ENCODE measurements at regions not wholly inside any gene's neighbourhood (a gene's known extent, or its start where the extent isn't known, plus 50 kb on each side); places are given as distances from the start of the nearest gene placed in this dataset.
"Not testable (repeated sequence)": the region's sequence is repeated elsewhere in the genome, so short reads cannot be mapped to it uniquely, and the experiment has no call there.

DNA sequence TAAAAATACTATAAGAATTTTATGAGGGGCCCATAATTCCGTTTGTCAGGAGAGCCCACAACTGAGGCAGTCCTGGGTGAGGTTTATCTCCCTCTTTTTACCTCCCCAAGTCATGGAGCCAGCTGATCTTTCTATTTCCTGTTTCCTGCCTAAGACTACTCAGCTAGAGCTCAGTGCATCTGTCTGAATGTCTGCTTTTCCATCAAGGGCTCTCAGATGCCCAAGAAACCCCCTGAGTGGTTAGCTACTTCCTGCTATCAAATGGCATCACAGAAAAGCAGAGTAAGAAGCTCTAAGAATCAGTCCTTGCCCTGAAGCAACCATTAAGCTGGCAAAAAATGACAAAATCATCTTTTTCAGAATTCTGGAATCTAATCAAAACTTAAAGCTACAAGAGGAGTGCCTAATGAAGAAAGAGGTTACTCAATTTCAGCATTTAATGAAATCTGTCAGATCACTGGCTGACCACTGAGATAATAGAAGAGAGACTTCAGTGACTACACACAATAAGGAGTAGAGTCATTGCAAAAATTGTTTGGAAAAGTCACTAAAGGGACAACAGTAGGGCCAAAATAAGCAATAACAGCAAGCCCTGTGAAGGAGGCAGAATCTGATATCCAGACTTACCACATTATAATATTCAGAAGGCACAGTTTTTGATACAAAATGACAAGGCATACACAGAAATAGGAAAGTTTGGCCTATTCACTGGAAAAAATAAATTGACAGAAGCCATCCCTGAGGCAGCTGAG, 150.1 kb downstream of the CYB561 start:
- DNase-seq: no peak

DNA sequence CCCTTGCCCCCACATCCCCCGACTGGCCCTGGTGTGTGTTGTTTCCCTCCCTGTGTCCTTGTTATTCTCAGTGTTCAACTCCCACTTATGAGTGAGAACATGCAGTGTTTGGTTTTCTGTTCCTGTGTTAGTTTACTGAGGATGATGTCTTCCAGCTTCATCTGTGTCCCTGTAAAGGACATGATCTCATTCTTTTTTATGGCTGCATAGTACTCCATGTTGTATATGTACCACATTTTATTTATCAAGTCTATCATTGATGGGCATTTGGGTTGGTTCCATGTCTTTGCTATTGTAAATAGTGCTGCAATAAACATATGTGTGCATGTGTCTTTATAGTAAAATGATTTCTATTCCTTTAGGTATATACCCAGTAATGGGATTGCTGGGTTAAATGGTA, 147.2 kb downstream of the CYB561 start:
- not testable (repeated sequence) for DNase-seq

DNA sequence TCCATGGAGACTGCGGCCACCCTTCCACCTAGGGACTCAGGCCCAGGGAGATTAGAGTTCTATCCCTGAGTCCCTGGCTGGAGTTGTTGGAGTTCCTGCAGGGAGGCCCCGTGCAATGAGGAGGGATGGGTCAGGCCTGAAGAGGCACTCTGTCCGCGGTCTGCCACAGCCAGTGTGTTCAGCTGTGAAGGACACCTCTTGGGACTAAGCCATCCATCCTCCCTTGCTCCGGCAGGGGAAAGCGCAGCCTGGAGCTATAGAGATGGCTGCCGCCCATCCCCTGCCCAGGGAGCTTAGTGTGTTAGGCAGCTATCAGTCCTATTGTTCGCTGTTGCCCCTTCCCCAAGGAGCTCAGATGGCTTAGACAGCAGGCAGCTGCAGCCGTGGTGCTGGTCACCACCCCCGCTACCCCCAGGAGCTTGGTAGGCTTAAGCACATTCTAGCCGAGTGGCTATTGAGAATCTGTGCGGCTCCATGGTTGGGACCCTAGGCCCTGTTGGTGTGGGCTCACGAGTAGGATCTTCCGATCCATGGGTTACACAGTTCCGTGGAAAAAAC, 141.3 kb downstream of the CYB561 start:
- no peak for DNase-seq

DNA sequence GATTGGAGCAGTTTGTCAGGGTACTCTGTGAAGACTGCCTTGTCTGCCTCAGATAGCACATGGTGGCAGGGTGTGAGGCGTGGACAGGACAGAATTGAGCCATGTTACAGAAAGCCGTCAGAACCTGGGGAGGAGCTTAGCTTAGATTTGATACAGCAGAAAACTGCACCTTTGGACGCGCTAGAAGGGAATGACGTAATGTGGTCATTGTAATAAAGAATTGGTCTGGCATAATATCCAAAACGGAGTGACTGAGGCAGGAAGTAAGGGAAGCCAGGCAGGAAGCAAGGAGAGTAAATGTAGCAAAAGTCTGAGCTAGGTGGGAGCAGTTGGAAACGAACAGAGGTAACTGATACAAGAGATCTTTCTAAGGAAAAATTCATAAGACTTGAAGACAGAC, 140.2 kb downstream of the CYB561 start:
- no peak for DNase-seq

DNA sequence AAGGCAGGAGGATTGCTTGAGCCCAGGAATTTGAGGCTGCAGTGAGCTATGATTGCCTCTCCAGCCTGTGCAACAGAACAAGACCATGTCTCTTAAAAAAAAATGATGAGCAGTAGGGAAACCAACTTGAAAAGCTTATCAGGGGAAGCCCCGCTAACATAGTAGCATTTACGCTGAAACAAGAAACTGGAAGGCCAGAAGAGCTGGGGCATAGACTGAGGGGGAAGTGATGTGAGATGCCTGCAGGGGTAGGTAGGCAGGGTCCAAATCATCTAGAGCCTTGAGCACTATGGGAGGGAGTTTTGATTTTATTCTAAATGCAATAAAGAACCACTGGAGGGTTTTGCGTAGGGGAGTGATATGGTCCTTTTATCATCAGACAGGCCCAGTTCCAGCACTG, 139.3 kb downstream of the CYB561 start:
- DNase-seq: no peak

DNA sequence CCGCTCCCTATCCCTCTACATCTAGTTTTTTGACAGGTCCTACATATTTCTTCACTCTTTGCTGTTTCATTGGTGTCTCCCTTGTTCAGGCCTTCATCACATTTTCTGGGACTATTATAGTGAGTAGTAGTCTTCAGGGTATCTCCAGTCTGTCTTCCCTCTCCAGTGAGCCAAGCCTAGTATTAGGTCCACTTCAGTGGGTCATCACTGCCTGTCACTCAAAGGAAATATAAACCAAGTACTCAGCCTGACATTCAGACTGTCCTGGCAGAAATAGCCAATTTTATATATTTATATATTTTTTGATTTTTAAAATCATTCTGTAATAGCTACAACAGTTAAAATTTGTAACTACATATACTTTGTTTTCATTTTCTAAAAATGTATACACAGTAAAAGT, 137.8 kb downstream of the CYB561 start:
- no peak for DNase-seq

DNA sequence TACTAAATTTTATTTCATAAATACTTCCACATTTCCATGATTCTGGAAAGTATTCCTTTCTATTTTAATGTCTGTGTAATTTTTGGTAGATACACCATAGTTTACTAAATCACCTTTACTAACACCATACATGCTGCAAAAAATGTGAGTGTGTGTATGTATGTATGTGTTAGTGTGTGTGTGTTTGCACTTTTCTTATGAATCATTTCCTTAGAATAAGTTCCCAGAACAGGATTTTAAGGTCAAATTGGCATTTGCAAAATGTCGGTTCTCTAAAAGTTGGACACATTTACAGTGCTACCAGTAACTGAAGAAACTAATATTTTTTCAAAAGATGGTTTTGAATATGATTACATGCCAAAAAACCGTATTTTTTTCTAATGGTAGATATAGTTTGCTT, 137.1 kb downstream of the CYB561 start:
- DNase-seq: no peak

DNA sequence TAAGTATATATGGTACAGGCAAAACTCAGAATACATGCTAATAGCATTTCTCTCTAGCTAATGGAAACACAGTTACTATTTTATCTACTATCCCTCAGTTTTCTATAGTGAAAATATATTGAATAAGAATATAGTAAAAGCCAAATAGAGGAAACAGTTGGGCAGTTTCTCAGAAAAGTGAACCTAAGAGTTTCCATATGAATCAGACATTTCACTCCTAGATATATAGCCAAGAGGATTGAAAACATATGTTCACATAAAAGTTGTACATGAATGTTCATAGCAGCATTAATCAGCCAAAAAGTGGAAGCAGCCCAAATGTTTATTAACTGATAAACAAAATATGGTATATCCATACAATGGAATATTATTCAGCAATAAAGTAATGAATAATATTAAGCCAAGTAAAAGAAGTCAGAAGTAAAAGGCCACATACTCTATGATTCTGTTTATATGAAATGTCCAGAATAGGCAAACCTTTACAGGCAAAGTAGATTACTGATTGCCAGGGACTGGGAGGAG, 134.6 kb downstream of the CYB561 start:
- DNase-seq: no peak

DNA sequence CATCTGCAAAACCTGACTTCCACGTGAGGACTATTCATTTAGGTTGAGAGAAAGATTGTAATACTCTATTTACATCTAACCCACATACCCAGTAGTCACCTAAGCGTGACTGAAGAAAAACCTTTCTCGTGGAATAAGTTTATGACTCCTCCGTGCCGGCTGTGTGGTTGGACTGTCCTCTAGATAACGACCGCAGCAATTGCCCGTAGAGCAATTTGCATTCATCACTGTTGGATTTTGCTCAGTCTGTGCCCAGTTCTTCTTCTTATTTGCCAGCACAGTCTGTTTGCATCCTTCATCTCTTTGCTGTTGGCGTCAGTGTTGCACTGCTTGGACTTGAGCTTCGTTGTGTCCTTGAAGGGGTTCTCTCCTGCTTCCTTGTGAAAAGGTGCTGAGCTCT, 131.3 kb downstream of the CYB561 start:
- DNase-seq: no peak

DNA sequence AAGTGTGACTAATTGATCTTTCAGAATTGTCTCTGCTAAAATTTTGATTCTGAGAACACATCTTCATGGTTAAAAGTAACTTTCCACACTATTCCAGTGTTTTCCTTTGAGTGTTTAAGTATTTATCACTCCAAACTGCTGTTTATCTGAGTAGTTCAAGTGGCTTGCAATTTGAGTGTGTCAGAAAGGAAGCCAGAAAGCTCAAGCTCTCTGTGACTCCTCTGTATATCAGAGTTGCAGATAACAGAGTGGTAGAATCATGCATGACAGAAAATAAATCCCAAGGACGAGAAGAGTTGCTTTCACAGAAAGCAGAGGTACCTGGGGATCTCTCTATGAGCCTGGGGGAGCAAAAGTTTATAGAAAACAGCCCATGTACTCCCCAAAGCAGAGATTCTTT, 130.0 kb downstream of the CYB561 start:
- no peak for DNase-seq

DNA sequence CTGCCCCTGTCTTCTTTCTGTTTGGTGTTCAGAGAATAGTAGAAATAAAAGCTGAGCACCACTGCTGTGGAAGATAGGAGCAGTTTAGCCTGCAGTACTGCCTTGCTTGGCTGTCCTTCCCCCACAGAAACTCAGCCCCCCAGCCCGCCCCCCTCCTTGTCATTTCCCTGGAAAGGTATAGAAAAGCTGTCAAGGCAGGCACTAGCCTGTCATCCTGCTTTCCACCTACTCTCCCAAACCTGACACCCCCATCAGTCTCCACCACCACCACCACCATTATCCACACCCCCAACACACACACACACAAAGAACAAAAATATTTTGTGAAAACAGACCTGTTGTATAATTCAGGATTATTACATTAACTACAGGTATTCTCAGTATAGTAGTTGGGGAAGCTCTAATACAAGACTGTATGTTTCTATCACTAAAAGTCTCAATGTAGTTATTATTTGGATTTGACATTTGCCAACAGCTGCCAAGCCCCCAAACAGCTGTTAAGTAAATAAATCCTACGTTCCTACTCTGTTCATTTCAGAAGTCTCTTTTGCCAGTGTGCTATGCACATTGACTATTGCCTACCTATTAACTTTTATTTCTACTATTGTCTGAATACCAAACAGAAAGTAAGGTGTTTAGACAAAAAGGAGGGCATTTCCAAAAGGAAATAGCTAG, 128.8 kb downstream of the CYB561 start:
- no peak for DNase-seq

DNA sequence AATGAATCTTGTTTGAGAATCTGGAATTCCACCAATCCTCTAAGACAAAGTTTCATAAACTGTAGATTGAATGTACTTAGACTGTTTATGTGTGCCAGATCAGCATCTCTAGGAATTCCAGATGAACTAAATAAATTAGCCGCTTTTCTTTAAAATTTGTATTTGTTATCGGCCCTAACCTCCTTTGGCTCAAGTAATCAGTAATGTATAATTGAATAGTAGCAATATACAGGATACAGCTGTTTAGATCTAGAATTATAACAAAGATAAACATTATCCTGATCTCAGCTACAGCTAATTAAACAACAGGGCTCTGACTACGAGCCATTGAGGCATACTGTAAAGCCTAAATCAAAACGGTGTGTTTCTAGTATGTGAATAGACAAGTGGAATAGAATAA, 120.3 kb downstream of the CYB561 start:
- no peak for DNase-seq

DNA sequence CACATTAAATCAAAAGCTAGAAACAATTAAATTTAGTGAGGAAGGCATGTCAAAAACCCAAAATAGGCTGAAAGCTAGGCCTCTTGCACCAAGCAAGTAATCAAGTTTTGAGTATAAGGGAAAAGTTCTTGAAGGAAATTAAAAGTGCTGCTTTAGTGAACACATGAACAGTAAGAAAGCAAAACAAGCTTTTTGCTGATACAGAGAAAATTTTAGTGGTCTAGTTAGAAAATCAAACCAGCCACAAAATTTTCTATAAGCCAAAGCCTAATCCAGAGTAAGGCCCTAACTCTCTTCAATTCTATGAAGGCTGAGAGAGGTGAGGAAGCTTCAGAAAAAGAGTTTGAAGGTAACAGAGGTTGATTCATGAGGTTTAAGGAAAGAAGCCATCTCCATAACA, 116.2 kb downstream of the CYB561 start:
- no peak for DNase-seq

DNA sequence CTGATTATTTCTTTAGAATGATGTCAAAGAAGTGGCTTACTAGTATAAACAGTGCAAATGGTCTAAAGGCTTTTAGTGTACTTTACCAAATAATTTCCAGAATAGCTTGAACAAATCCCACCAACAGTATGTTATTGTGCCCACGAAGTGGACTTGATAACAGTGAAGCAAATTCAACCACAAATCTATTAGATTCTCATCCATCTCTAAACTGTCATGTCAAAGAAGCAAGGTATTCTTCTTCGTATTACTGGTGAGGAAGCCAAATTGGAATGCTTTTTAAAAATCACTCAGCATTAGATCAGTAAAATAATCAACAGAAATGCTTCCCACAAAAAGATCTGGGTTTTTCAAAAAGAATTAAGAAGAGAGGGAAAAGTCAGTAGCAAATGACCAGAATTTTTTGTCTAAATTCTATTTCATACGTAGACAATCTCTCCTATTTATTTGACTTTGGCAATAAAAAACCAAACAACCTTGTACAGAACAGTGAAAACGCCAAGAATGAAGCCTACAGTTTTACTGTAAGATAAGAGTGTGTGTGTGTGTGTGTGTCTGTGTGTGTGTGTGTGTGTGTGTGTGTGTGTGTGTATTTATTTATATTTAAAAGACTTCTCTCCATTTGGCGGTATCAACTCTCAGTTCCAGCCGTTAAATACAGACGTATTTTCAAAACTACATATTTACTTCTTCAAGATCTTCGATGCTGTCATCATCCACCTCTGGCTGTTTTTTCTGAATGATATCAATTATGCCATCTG, 114.6 kb downstream of the CYB561 start:
- DNase-seq: no peak

DNA sequence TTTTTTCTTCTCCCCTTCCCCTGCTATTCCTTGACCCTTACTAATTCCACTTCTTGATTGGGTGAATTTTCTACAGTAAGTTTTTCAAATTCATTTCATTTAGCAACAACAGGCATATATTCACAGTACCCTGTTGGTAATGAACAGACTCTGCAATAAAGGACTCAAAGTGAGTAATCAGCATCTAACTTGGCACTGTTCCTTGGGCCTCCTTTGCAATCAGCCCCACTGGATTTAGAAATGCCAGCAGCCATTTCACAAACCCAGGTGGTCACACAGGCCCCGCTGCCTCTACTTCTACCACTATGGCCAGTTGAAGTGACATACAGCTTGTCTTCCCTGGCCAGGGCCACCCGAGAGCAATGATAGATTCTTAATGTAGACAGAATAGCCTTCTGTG, 113.8 kb downstream of the CYB561 start:
- DNase-seq: no peak

DNA sequence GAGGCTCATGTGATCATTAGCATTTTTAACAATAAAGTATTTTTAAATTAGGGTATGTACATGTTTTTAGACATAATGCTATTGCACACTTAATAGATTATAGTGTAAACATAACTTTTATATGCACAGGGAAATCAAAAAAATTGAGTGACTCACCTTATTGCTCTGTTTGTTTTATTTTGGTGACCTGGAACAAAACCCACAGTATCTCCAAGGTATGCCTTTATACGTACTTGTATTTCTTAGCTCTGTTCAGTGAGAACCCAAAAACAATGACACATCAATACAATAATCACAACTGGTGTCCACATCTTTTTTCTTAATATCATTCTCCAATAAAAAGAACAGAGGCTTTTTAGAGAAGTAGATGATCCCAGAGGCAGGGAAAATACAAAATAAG, 112.2 kb downstream of the CYB561 start:
- no peak for DNase-seq

DNA sequence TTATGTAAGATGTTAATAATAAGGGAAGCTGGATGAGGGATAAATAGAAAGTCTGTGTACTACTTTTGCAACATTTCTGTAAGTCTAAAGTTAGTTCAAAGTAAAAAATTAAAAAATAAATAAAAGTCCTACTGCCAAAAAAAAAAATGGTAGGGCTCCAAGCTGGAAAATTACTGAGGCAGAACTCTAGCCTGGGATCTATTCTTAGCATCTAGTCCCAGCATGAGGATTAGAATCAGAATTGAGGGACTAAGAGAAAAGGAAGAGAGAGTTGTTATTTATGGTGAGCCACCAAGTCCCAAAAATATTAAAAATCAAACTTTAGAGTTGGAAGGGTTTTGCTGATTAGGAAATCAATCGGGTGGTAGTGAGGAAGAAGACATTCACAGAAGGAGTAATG, 110.3 kb downstream of the CYB561 start:
- no peak for DNase-seq

DNA sequence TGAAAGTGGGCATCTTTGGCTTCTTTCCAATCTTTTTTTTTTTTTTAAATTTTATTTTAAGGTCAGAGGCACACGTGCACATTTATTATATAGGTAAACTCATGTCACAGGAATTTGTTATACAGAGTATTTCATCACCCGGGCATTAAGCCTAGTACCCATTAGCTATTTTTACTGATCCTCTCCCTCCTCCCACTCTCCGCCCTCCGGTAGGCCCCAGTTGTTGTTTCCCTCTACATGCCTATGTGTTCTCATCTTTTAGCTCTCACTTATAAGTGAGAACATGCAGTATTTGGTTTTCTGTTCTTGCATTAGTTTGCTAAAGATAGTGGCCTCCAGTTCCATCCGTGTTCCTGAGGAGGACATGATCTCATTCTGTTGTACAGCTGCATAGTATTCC, 108.5 kb downstream of the CYB561 start:
- no peak for DNase-seq

DNA sequence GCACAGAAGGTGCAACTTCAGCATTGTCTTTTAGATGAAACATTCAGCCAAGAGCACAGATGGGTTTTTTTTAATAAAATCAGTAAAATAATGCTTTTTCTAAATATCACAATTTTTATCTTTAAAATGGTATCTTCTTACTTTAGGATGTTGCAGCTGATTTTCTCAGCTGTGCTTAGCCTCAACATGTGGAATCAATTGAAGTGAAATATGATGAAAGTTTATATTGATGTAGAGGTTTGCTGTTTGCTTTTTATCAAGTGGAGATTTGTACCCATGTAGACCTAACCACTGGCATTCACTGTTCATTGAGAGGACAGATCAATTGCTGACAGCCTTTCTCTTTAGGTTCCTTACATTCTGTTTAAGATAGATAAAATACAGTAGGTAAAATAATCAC, 107.8 kb downstream of the CYB561 start:
- no peak for DNase-seq

DNA sequence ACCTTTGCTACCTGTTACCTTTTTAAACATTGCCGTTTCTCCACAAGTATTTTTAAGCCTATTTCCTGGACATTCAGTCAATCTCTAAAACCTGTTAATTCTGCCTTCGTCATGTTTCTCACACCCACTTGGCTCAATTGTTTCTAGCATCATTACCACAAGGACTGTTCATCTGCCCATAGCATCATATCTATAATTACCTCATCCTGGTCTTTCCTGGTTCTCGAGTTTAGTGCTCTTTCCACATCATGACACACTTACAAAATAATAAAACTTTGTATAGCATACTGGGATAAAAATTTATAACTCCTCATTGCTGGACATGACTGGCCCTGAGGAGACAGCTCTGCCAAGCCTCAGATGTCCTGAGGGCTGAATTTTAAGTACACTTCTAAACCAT, 104.8 kb downstream of the CYB561 start:
- DNase-seq: no peak

DNA sequence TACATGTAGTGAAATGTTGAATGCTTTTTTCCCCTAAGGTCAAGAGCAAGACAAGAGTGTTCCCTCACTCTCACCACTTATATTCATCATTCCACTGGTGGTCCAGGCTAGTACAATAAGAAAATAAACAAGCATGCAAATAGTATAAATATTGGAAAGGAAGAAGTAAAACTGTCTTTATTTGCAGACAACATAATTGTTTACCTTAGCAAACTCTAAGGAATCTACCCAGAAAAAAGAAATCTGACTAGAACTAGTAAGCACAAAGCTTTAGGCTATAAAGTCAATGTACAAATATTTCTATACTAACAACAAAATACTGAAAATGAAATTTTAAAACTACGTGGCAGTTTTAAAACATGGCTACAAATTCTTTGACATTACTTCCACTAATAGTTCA, 101.7 kb downstream of the CYB561 start:
- no peak for DNase-seq

DNA sequence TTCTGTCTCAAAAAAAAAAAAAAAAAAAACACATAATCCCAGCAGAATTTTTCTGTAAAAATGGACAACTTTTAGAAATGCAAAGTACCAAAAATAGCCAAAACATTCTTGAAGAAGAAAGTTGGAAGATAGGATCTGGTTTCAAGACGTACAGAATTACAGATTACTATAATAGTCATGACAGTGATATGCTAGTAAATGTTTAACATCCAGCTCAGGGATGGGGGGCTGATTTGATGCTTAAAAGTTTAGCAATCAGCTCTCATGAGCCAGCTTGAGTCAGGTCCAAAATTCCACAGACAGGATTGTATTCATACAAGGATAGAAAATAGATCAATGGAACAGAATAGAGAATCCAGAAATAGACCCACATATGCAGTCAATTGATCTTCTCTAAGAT, 100.5 kb downstream of the CYB561 start:
- no peak for DNase-seq

DNA sequence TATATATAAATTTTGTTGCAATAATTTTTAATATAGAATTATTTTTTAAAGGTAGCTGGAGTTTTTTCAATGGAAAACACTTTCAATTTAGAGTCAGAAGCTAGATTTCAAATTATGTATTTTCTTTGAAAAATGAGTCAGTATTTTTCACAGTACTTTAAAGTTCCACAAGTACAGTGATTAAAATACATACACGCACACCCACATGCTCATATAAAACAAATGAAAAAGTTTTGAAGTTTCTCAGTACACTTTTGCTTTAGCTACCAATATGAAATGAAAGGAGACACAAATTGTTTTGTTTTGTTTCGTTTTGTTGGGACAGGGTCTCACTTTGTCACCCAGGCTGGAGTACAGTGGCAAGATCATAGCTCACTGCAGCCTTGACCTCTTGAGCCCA, 98.6 kb downstream of the CYB561 start:
- no peak for DNase-seq
